D721Med (cell line): ENCODE measurements at regions not wholly inside any gene's neighbourhood (a gene's known extent, or its start where the extent isn't known, plus 50 kb on each side); places are given as distances from the start of the nearest gene placed in this dataset.
"Not testable (repeated sequence)": the region's sequence is repeated elsewhere in the genome, so short reads cannot be mapped to it uniquely, and the experiment has no call there.

ENCODE experiments used
- DNase-seq: peaks from one replicate; pipeline ENCODE4 v3.0.0; 2011; ENCODE audit warnings: low spot score; ENCODE audit not compliant: insufficient read length
- FAIRE-seq: peaks from 2 replicates; lab custom pipeline; 2011; peaks lifted over from hg19 to GRCh38; lab: Jason Lieb, UNC
- CTCF ChIP-seq: IDR thresholded peaks from 2 replicates; pipeline ENCODE4 v1.5.1; 2012; ENCODE audit warnings: mild to moderate bottlenecking, control low read depth; ENCODE audit not compliant: insufficient read depth; ENCODE audit errors: missing control alignments

GRCh38 chr5:25444697-25445096 is 799.9 kb upstream of the CDH10 start:
- DNase-seq (no peak), FAIRE-seq (no peak)
- TF ChIP-seq CTCF, result no peak

GRCh38 chr5:25441810-25442209 is 797.0 kb upstream of the CDH10 start:
- DNase-seq (no peak), FAIRE-seq (no peak)
- no peak for TF ChIP-seq CTCF

GRCh38 chr5:25439025-25439424 is 794.2 kb upstream of the CDH10 start:
- DNase-seq (no peak), FAIRE-seq (no peak)

GRCh38 chr5:25438375-25438774 is 793.6 kb upstream of the CDH10 start:
- FAIRE-seq, DNase-seq: not testable (repeated sequence)

More at GRCh38 chr5:25439025-25439424, 794.2 kb upstream of the CDH10 start:
- TF ChIP-seq CTCF, result no peak

- no peak for TF ChIP-seq CTCF
- no peak for DNase-seq
- FAIRE-seq, result no peak
Observed at GRCh38 chr5:25436452-25436851, 791.7 kb upstream of the CDH10 start.

- no peak for TF ChIP-seq CTCF
- FAIRE-seq, result no peak
- no peak for DNase-seq
Observed at GRCh38 chr5:25435882-25436281, 791.1 kb upstream of the CDH10 start.

GRCh38 chr5:25427240-25427639 is 782.5 kb upstream of the CDH10 start:
- no peak for FAIRE-seq
- DNase-seq, result no peak

More at GRCh38 chr5:25427240-25427639, 782.5 kb upstream of the CDH10 start:
- no peak for TF ChIP-seq CTCF
